Nephron progenitor cell (in vitro differentiated cells): ENCODE measurements at regions not wholly inside any gene's neighbourhood (a gene's known extent, or its start where the extent isn't known, plus 50 kb on each side); places are given as distances from the start of the nearest gene placed in this dataset.

Experiments used
- DNase-seq: peaks from one replicate; pipeline ENCODE4 v3.0.0; 2021
- H3K27ac Mint-ChIP-seq: 2 replicates; pipeline ENCODE4 v1.8.0; 2021; ENCODE audit warnings: mild to moderate bottlenecking, moderate library complexity, mixed read lengths
- H3K27me3 Mint-ChIP-seq: 2 replicates; pipeline ENCODE4 v1.8.0; 2021; ENCODE audit warnings: mild to moderate bottlenecking, low read depth, mixed read lengths; ENCODE audit not compliant: poor library complexity
- H3K36me3 Mint-ChIP-seq: 2 replicates; pipeline ENCODE4 v1.8.0; 2021; ENCODE audit warnings: low read depth, mixed read lengths
- H3K4me1 Mint-ChIP-seq: 2 replicates; pipeline ENCODE4 v1.8.0; 2021; ENCODE audit warnings: mixed read lengths
- H3K4me3 Mint-ChIP-seq: 2 replicates; pipeline ENCODE4 v1.8.0; 2021; ENCODE audit warnings: mild to moderate bottlenecking, moderate library complexity, mixed read lengths
- H3K9me3 Mint-ChIP-seq: 2 replicates; pipeline ENCODE4 v1.8.0; 2021; ENCODE audit warnings: mild to moderate bottlenecking, moderate library complexity, mixed read lengths
- TF ChIP-seq, protein P1 (sequence below): fragments of 200-600 bp; sonication (generic); IDR thresholded peaks from 2 replicates; pipeline ENCODE4 v1.5.0; 2021; ENCODE audit warnings: antibody characterized with exemption

GRCh38 chr2:147392180-147392579, 452.6 kb upstream of the ACVR2A start:
- Mint-ChIP-seq H3K9me3 (no peaks in the 10 kb centered on the region), H3K4me3 (no peak overlapping the region), H3K4me1 (peaks cover 15% of the 10 kb centered on the region), H3K27ac (no peak overlapping the region), H3K36me3 (no peaks in the 10 kb centered on the region), H3K27me3 (peaks cover 4% of the 10 kb centered on the region)
- no peak for DNase-seq
- TF ChIP-seq, protein P1, sequence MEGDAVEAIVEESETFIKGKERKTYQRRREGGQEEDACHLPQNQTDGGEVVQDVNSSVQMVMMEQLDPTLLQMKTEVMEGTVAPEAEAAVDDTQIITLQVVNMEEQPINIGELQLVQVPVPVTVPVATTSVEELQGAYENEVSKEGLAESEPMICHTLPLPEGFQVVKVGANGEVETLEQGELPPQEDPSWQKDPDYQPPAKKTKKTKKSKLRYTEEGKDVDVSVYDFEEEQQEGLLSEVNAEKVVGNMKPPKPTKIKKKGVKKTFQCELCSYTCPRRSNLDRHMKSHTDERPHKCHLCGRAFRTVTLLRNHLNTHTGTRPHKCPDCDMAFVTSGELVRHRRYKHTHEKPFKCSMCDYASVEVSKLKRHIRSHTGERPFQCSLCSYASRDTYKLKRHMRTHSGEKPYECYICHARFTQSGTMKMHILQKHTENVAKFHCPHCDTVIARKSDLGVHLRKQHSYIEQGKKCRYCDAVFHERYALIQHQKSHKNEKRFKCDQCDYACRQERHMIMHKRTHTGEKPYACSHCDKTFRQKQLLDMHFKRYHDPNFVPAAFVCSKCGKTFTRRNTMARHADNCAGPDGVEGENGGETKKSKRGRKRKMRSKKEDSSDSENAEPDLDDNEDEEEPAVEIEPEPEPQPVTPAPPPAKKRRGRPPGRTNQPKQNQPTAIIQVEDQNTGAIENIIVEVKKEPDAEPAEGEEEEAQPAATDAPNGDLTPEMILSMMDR: no peak

DNA sequence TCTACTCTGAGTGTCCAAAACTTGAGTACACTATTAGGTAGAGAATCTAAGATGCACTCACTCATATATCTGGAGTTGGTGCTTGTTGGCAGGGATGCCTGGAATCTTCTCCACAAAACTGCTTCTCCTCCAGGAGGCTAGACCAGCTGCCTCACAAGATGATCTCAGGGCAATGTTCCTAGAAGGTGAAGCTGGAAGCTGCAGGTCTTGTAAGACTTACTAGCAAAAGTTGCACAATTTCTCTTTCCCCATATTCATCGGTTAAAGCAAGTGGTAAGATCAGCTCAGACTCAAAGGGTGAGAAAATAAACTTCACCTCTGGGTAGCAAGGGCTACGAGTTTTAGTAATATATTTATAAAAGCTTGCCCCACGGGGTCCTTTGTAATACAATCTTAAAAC, 454.4 kb upstream of the ACVR2A start:
- Mint-ChIP-seq H3K27ac (no peak overlapping the region), H3K4me3 (no peak overlapping the region), H3K27me3 (peaks cover 4% of the 10 kb centered on the region), H3K9me3 (no peaks in the 10 kb centered on the region), H3K36me3 (no peaks in the 10 kb centered on the region), H3K4me1 (peaks cover 15% of the 10 kb centered on the region)
- TF ChIP-seq, protein P1: no peak
- no peak for DNase-seq

- Mint-ChIP-seq H3K4me1 (peaks cover 11% of the 10 kb centered on the region), H3K27me3 (peaks cover 4% of the 10 kb centered on the region), H3K36me3 (no peaks in the 10 kb centered on the region), H3K27ac (no peak overlapping the region), H3K4me3 (no peak overlapping the region), H3K9me3 (no peaks in the 10 kb centered on the region)
- DNase-seq: no peak
- TF ChIP-seq, protein P1: no peak
Observed at GRCh38 chr2:147389218-147389617, 455.6 kb upstream of the ACVR2A start.

- TF ChIP-seq, protein P1: no peak
- H3K36me3 Mint-ChIP-seq: no peaks in the 10 kb centered on the region
- no peak overlapping the region for H3K4me3 Mint-ChIP-seq
- DNase-seq: no peak
- H3K27ac Mint-ChIP-seq: no peak overlapping the region
- peaks cover 4% of the 10 kb centered on the region for H3K27me3 Mint-ChIP-seq
- peaks cover 5% of the 10 kb centered on the region for H3K4me1 Mint-ChIP-seq
- H3K9me3 Mint-ChIP-seq: no peaks in the 10 kb centered on the region
Observed at GRCh38 chr2:147388217-147388616, 456.6 kb upstream of the ACVR2A start.

- Mint-ChIP-seq H3K4me3 (no peak overlapping the region), H3K27me3 (peaks cover 4% of the 10 kb centered on the region), H3K4me1 (peaks cover 5% of the 10 kb centered on the region), H3K9me3 (no peaks in the 10 kb centered on the region), H3K36me3 (no peaks in the 10 kb centered on the region), H3K27ac (no peak overlapping the region)
- DNase-seq: no peak
- TF ChIP-seq, protein P1: no peak
Observed at GRCh38 chr2:147386284-147386683, 458.5 kb upstream of the ACVR2A start.

GRCh38 chr2:147385600-147385999, 459.2 kb upstream of the ACVR2A start:
- DNase-seq: no peak
- no peak overlapping the region for H3K27ac Mint-ChIP-seq
- peaks cover 4% of the 10 kb centered on the region for H3K27me3 Mint-ChIP-seq
- TF ChIP-seq, protein P1: no peak
- no peaks in the 10 kb centered on the region for H3K36me3 Mint-ChIP-seq
- no peak overlapping the region for H3K4me3 Mint-ChIP-seq
- H3K4me1 Mint-ChIP-seq: peaks cover 5% of the 10 kb centered on the region
- no peaks in the 10 kb centered on the region for H3K9me3 Mint-ChIP-seq
